ENCODE measurements at regions not wholly inside any gene's neighbourhood (a gene's known extent, or its start where the extent isn't known, plus 50 kb on each side); places are given as distances from the start of the nearest gene placed in this dataset.

DNA sequence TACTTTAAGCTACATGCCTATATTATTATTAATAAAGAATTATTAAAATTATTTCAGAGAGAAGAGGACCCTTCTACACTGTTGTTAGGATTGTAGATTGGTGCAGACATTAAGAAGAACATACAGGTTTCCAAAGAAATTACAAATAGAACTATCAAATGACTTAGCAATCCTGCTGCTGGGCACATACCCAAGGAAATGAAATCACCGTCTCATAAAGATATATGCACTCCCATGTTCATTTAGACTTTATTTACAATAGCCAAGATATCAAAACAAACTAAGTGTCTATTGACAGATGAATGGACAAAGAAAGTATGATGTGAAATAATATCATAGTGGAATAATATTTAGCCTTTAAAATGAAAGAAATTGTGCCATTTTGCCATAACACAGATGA lies 687.7 kb upstream of the POU3F2 start:
- TF ChIP-seq RARB (CRISPR knock-in tag; IDR thresholded peaks at IDR 0.05), result no peak
- TF ChIP-seq, protein P1, sequence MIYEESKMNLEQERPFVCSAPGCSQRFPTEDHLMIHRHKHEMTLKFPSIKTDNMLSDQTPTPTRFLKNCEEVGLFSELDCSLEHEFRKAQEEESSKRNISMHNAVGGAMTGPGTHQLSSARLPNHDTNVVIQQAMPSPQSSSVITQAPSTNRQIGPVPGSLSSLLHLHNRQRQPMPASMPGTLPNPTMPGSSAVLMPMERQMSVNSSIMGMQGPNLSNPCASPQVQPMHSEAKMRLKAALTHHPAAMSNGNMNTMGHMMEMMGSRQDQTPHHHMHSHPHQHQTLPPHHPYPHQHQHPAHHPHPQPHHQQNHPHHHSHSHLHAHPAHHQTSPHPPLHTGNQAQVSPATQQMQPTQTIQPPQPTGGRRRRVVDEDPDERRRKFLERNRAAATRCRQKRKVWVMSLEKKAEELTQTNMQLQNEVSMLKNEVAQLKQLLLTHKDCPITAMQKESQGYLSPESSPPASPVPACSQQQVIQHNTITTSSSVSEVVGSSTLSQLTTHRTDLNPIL (CRISPR knock-in tag; IDR thresholded peaks at IDR 0.05; ENCODE audit: low read depth), result no peak
- TF ChIP-seq, protein P2, sequence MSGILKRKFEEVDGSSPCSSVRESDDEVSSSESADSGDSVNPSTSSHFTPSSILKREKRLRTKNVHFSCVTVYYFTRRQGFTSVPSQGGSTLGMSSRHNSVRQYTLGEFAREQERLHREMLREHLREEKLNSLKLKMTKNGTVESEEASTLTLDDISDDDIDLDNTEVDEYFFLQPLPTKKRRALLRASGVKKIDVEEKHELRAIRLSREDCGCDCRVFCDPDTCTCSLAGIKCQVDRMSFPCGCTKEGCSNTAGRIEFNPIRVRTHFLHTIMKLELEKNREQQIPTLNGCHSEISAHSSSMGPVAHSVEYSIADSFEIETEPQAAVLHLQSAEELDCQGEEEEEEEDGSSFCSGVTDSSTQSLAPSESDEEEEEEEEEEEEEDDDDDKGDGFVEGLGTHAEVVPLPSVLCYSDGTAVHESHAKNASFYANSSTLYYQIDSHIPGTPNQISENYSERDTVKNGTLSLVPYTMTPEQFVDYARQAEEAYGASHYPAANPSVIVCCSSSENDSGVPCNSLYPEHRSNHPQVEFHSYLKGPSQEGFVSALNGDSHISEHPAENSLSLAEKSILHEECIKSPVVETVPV (CRISPR knock-in tag; IDR thresholded peaks at IDR 0.05), result no peak

Data from SK-N-SH treated with all-trans-retinoic acid at 6 μM for 48 hours (cell line).